ENCODE measurements at regions not wholly inside any gene's neighbourhood (a gene's known extent, or its start where the extent isn't known, plus 50 kb on each side); places are given as distances from the start of the nearest gene placed in this dataset.

GRCh38 chr1:102365071-102365470 is 368.3 kb upstream of the OLFM3 start:
- TF ChIP-seq CTCF (IDR thresholded peaks at IDR 0.05; ENCODE audit: low read depth, low read length, poor library complexity, severe bottlenecking), result no peak
- TF ChIP-seq EZH2phosphoT487 (IDR thresholded peaks at IDR 0.05; ENCODE audit: borderline replicate concordance, low read length), result no peak

Data from DOHH2 (cell line).